ENCODE measurements at regions not wholly inside any gene's neighbourhood (a gene's known extent, or its start where the extent isn't known, plus 50 kb on each side); places are given as distances from the start of the nearest gene placed in this dataset.
"Not testable (repeated sequence)": the region's sequence is repeated elsewhere in the genome, so short reads cannot be mapped to it uniquely, and the experiment has no call there.

- no peak for DNase-seq (ENCODE audit: low read depth in 2 of 3, low spot score in 2 of 3)
These were observed 726.4 kb upstream of the SOX11 start for GRCh38 chr2:4965556-4966320.

- no peak for DNase-seq (ENCODE audit: low read depth in 2 of 3, low spot score in 2 of 3)
These were observed 725.0 kb upstream of the SOX11 start for GRCh38 chr2:4967206-4967605.

GRCh38 chr2:4972472-4972871 lies 719.7 kb upstream of the SOX11 start:
- DNase-seq (ENCODE audit: low read depth in 2 of 3, low spot score in 2 of 3), result no peak

- no peak for DNase-seq (ENCODE audit: low read depth in 2 of 3, low spot score in 2 of 3)
These were observed 718.8 kb upstream of the SOX11 start for GRCh38 chr2:4973354-4973753.

GRCh38 chr2:4973973-4974372 lies 718.2 kb upstream of the SOX11 start:
- no peak for DNase-seq (ENCODE audit: low read depth in 2 of 3, low spot score in 2 of 3)

GRCh38 chr2:4976407-4976806 lies 715.8 kb upstream of the SOX11 start:
- no peak for DNase-seq (ENCODE audit: low read depth in 2 of 3, low spot score in 2 of 3)

GRCh38 chr2:4979111-4979510 lies 713.1 kb upstream of the SOX11 start:
- no peak for DNase-seq (ENCODE audit: low read depth in 2 of 3, low spot score in 2 of 3)

- DNase-seq (ENCODE audit: low read depth in 2 of 3, low spot score in 2 of 3), result no peak
These were observed 711.2 kb upstream of the SOX11 start for GRCh38 chr2:4980995-4981394.

GRCh38 chr2:4981802-4982409 lies 710.3 kb upstream of the SOX11 start:
- no peak for DNase-seq (ENCODE audit: low read depth in 2 of 3, low spot score in 2 of 3)

GRCh38 chr2:4988444-4988843 lies 703.7 kb upstream of the SOX11 start:
- DNase-seq (ENCODE audit: low read depth in 2 of 3, low spot score in 2 of 3), result not testable (repeated sequence)

- no peak for DNase-seq (ENCODE audit: low read depth in 2 of 3, low spot score in 2 of 3)
These were observed 700.0 kb upstream of the SOX11 start for GRCh38 chr2:4992226-4992625.

- no peak for DNase-seq (ENCODE audit: low read depth in 2 of 3, low spot score in 2 of 3)
These were observed 696.7 kb upstream of the SOX11 start for GRCh38 chr2:4995466-4995865.

GRCh38 chr2:5007596-5007995 lies 684.6 kb upstream of the SOX11 start:
- DNase-seq (ENCODE audit: low read depth in 2 of 3, low spot score in 2 of 3), result no peak

GRCh38 chr2:5019324-5019723 lies 672.9 kb upstream of the SOX11 start:
- DNase-seq (ENCODE audit: low read depth in 2 of 3, low spot score in 2 of 3), result no peak

GRCh38 chr2:5020116-5020875 lies 671.9 kb upstream of the SOX11 start:
- no peak for DNase-seq (ENCODE audit: low read depth in 2 of 3, low spot score in 2 of 3)

- no peak for DNase-seq (ENCODE audit: low read depth in 2 of 3, low spot score in 2 of 3)
These were observed 671.0 kb upstream of the SOX11 start for GRCh38 chr2:5021136-5021535.

- DNase-seq (ENCODE audit: low read depth in 2 of 3, low spot score in 2 of 3), result no peak
These were observed 670.1 kb upstream of the SOX11 start for GRCh38 chr2:5022061-5022460.

- not testable (repeated sequence) for DNase-seq (ENCODE audit: low read depth in 2 of 3, low spot score in 2 of 3)
These were observed 669.2 kb upstream of the SOX11 start for GRCh38 chr2:5022708-5023635.

- no peak for DNase-seq (ENCODE audit: low read depth in 2 of 3, low spot score in 2 of 3)
These were observed 665.5 kb upstream of the SOX11 start for GRCh38 chr2:5026571-5027234.

GRCh38 chr2:5035057-5035488 lies 657.1 kb upstream of the SOX11 start:
- no peak for DNase-seq (ENCODE audit: low read depth in 2 of 3, low spot score in 2 of 3)
